ENCODE measurements at regions not wholly inside any gene's neighbourhood (a gene's known extent, or its start where the extent isn't known, plus 50 kb on each side); places are given as distances from the start of the nearest gene placed in this dataset.

DNA sequence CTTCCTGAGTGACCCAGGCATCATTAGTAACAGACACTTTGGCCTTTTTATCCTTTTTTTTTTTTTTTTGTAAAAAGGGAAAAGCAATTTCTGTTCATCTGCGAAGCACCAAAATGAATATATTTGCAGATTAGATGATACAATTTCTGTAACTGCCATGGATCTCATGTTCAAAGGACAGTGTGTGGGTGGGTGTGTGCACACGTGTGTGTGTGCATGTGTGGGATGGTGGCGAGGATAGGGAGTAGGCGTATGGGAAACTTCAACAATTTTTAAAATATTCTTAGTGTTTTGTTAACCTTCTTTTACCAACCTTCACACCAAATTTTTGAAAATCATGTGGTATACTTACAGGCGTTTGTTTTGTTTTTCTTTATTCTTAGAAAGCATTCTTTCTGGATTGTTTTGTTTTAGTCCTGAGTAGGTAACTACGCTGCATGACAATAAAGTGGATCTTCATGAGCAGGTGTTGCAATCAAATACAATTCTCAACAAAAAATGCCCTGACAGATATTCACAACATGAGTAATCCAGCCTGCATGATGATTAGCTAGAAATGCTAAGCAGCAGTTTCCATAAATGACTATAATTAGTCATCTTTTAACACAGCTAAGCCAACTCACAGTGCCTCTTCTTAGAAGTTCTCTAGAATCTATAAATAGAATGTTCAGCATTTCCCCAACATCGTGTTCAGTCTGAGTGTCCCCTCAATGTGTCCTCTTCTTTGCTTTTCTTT is 53.5 kb upstream of the RMDN2 start:
- TF ChIP-seq, protein P1, sequence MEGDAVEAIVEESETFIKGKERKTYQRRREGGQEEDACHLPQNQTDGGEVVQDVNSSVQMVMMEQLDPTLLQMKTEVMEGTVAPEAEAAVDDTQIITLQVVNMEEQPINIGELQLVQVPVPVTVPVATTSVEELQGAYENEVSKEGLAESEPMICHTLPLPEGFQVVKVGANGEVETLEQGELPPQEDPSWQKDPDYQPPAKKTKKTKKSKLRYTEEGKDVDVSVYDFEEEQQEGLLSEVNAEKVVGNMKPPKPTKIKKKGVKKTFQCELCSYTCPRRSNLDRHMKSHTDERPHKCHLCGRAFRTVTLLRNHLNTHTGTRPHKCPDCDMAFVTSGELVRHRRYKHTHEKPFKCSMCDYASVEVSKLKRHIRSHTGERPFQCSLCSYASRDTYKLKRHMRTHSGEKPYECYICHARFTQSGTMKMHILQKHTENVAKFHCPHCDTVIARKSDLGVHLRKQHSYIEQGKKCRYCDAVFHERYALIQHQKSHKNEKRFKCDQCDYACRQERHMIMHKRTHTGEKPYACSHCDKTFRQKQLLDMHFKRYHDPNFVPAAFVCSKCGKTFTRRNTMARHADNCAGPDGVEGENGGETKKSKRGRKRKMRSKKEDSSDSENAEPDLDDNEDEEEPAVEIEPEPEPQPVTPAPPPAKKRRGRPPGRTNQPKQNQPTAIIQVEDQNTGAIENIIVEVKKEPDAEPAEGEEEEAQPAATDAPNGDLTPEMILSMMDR (IDR thresholded peaks at IDR 0.05 in 8 of 11, conservative IDR thresholded peaks at IDR 0.05 in 3 of 11), result no peak
- TF ChIP-seq POLR2AphosphoS5 (IDR thresholded peaks at IDR 0.05) (no peak), POLR2A (IDR thresholded peaks at IDR 0.05) (no peak)
